H1 (cell line): ENCODE measurements at regions not wholly inside any gene's neighbourhood (a gene's known extent, or its start where the extent isn't known, plus 50 kb on each side); places are given as distances from the start of the nearest gene placed in this dataset.

Source experiments
- CTCF ChIA-PET: fragments of 300-600 bp; sonication (Branson Sonifier 250); formaldehyde crosslinking; loops from one replicate; lab custom pipeline; 2021; ENCODE audit not compliant: partially characterized antibody; lab: Charles Lee
- POLR2A ChIA-PET: fragments of 300-600 bp; sonication (Branson Sonifier 250); formaldehyde crosslinking; loops from one replicate; lab custom pipeline; 2021; ENCODE audit warnings: inconsistent platforms; ENCODE audit not compliant: partially characterized antibody; lab: Charles Lee
- DNase-seq, 2 experiments: peaks; one replicate each; pipeline versions ENCODE4 v3.0.0 to v3.0.0-alpha.2; 2010 to 2022; ENCODE audit warnings: low spot score in 2 of 2, low read depth in 1 of 2, mixed read lengths in 1 of 2
- FAIRE-seq: peaks from 2 replicates; lab custom pipeline; 2011; peaks lifted over from hg19 to GRCh38; lab: Jason Lieb, UNC
- H2AFZ ChIP-seq: 2 replicates; pipeline ENCODE4 v1.8.1; 2012; ENCODE audit warnings: low read length, inconsistent platforms
- H2AK5ac ChIP-seq: 2 replicates; pipeline ENCODE4 v1.6.1; 2013; ENCODE audit warnings: low read depth, low read length
- H2BK120ac ChIP-seq: replicated peaks from 2 replicates; pipeline ENCODE3; 2013; ENCODE audit warnings: low read depth, low read length, inconsistent platforms
- H2BK12ac ChIP-seq: 2 replicates; pipeline ENCODE4 v1.6.1; 2013; ENCODE audit warnings: low read depth, low read length
- H2BK15ac ChIP-seq: 2 replicates; pipeline ENCODE4 v1.6.1; 2013; ENCODE audit warnings: low read length
- H2BK20ac ChIP-seq: 2 replicates; pipeline ENCODE4 v1.6.1; 2013; ENCODE audit warnings: low read length
- H2BK5ac ChIP-seq: 2 replicates; pipeline ENCODE4 v1.6.1; 2013; ENCODE audit warnings: low read depth, low read length
- H3K14ac ChIP-seq: 2 replicates; pipeline ENCODE4 v1.6.1; 2013; ENCODE audit warnings: inconsistent platforms; ENCODE audit not compliant: insufficient read length
- H3K18ac ChIP-seq: 2 replicates; pipeline ENCODE4 v1.6.1; 2013; ENCODE audit warnings: low read length; ENCODE audit errors: extremely low read depth
- H3K23ac ChIP-seq: 2 replicates; pipeline ENCODE4 v1.6.1; 2013; ENCODE audit warnings: inconsistent platforms; ENCODE audit not compliant: insufficient read length
- H3K23me2 ChIP-seq: 2 replicates; pipeline ENCODE4 v1.6.1; 2013; ENCODE audit warnings: low read depth, low read length
- H3K27ac ChIP-seq: 2 replicates; pipeline ENCODE4 v1.6.1; 2011; ENCODE audit warnings: low read depth, low read length, inconsistent platforms
- H3K27me3 ChIP-seq, 4 experiments: replicated peaks in 1 of 4; 1 replicate in 1 of 4; 2 replicates in 3 of 4; pipeline versions ENCODE4 v1.6.1 to v1.8.1; 2011 to 2013; ENCODE audit warnings: low read length in 3 of 4, mild to moderate bottlenecking in 3 of 4, inconsistent platforms in 2 of 4, mixed read lengths in 2 of 4, moderate library complexity in 1 of 4; ENCODE audit not compliant: control insufficient read depth in 3 of 4, insufficient read depth in 3 of 4; ENCODE audit errors: extremely low read depth in 1 of 4
- H3K36me3 ChIP-seq, 4 experiments: 2 replicates each; pipeline versions ENCODE4 v1.6.1 to v1.8.1; 2011 to 2013; ENCODE audit warnings: mild to moderate bottlenecking in 4 of 4, low read length in 3 of 4, moderate library complexity in 2 of 4, control low read depth in 1 of 4, inconsistent platforms in 1 of 4; ENCODE audit not compliant: insufficient read depth in 4 of 4, control insufficient read depth in 2 of 4
- H3K4ac ChIP-seq: replicated peaks from 2 replicates; pipeline ENCODE3; 2013; ENCODE audit warnings: low read length, low read depth, mixed read lengths, inconsistent platforms; ENCODE audit not compliant: insufficient read length
- H3K4me1 ChIP-seq, 4 experiments: replicated peaks in 1 of 4; 1 replicate in 1 of 4; 2 replicates in 3 of 4; pipeline versions ENCODE4 v1.6.1 to v1.8.1; 2011 to 2013; ENCODE audit warnings: low read length in 3 of 4, inconsistent platforms in 2 of 4, mixed read lengths in 1 of 4; ENCODE audit not compliant: insufficient read depth in 4 of 4, control insufficient read depth in 3 of 4
- H3K4me2 ChIP-seq, 2 experiments: 2 replicates each; pipeline versions ENCODE4 v1.6.1 to v1.8.1; 2011 to 2013; ENCODE audit warnings: low read depth in 2 of 2, low read length in 2 of 2, control low read depth in 1 of 2, inconsistent platforms in 1 of 2, mild to moderate bottlenecking in 1 of 2; ENCODE audit not compliant: insufficient read depth in 1 of 2
- H3K4me3 ChIP-seq, 4 experiments: fragments of 200-600, 300-600 bp in 1 of 4; sonication (generic), shearing (Covaris generic), sonication (Bioruptor Twin) in 1 of 4; 2 replicates each; pipeline versions ENCODE4 v1.5.1 to v1.8.1; 2011 to 2016; ENCODE audit warnings: low read length in 4 of 4, low read depth in 3 of 4, control low read depth in 2 of 4, inconsistent platforms in 2 of 4, mild to moderate bottlenecking in 2 of 4, mixed read lengths in 1 of 4, moderate library complexity in 1 of 4; ENCODE audit not compliant: insufficient read depth in 2 of 4; ENCODE audit errors: extremely low read depth in 1 of 4
- H3K56ac ChIP-seq: replicated peaks from 2 replicates; pipeline ENCODE3; 2013; ENCODE audit warnings: low read depth, mild to moderate bottlenecking, mixed read lengths, low read length, inconsistent platforms; ENCODE audit not compliant: insufficient read length
- H3K79me1 ChIP-seq: 2 replicates; pipeline ENCODE4 v1.6.1; 2013; ENCODE audit warnings: low read depth, low read length, control low read depth
- H3K79me2 ChIP-seq, 2 experiments: 2 replicates each; pipeline versions ENCODE4 v1.6.1 to v1.8.1; 2012 to 2013; ENCODE audit warnings: low read length in 2 of 2, mild to moderate bottlenecking in 2 of 2, inconsistent platforms in 1 of 2; ENCODE audit not compliant: insufficient read depth in 2 of 2, control insufficient read depth in 1 of 2
- H3K9ac ChIP-seq, 4 experiments: replicated peaks in 1 of 4; 1 replicate in 1 of 4; 2 replicates in 3 of 4; pipeline versions ENCODE4 v1.6.1 to v1.8.1; 2011 to 2013; ENCODE audit warnings: low read depth in 3 of 4, low read length in 3 of 4, control low read depth in 2 of 4, mild to moderate bottlenecking in 2 of 4, moderate library complexity in 2 of 4, inconsistent platforms in 1 of 4; ENCODE audit errors: extremely low read depth in 1 of 4
- H3K9me3 ChIP-seq, 2 experiments: 2 replicates each; pipeline versions ENCODE4 v1.6.1 to v1.8.1; 2012 to 2013; ENCODE audit warnings: mild to moderate bottlenecking in 2 of 2, moderate library complexity in 2 of 2, control low read depth in 1 of 2, inconsistent platforms in 1 of 2, low read depth in 1 of 2, low read length in 1 of 2, mixed read lengths in 1 of 2; ENCODE audit not compliant: insufficient read depth in 2 of 2
- H4K20me1 ChIP-seq, 2 experiments: replicated peaks in 1 of 2; 2 replicates each; pipeline versions ENCODE3 to v1.8.1; 2011 to 2013; ENCODE audit warnings: inconsistent platforms in 2 of 2, low read length in 2 of 2, mild to moderate bottlenecking in 1 of 2; ENCODE audit not compliant: insufficient read depth in 2 of 2, control insufficient read depth in 1 of 2
- H4K5ac ChIP-seq: 2 replicates; pipeline ENCODE4 v1.6.1; 2013; ENCODE audit warnings: low read length, low read depth, mixed read lengths, inconsistent platforms; ENCODE audit not compliant: insufficient read length
- H4K8ac ChIP-seq: 2 replicates; pipeline ENCODE4 v1.8.0; 2013; ENCODE audit warnings: mild to moderate bottlenecking, moderate library complexity, low read length, inconsistent platforms; ENCODE audit not compliant: insufficient read depth; ENCODE audit errors: extremely low read depth
- H4K91ac ChIP-seq: replicated peaks from 2 replicates; pipeline ENCODE3; 2013; ENCODE audit warnings: low read length, mixed read lengths, inconsistent platforms; ENCODE audit not compliant: insufficient read length
- CREB1 ChIP-seq: IDR thresholded peaks from 2 replicates; pipeline ENCODE4 v1.6.1; 2012; ENCODE audit warnings: inconsistent platforms
- GTF2F1 ChIP-seq: IDR thresholded peaks from 2 replicates; pipeline ENCODE4 v1.6.1; 2012; ENCODE audit warnings: low read depth, low read length, improper control_type of control experiment, borderline replicate concordance
- MAFK ChIP-seq: IDR thresholded peaks from 2 replicates; pipeline ENCODE4 v1.6.1; 2012; ENCODE audit warnings: low read depth, mild to moderate bottlenecking, improper control_type of control experiment, low read length
- PHF8 ChIP-seq: fragments of 200-600 bp; sonication (generic); conservative IDR thresholded peaks from 2 replicates; pipeline ENCODE4 v1.7.1; 2012; ENCODE audit warnings: low read depth, mild to moderate bottlenecking, inconsistent platforms, low read length, moderate library complexity
- POLR2AphosphoS5 ChIP-seq: IDR thresholded peaks from 2 replicates; pipeline ENCODE4 v1.6.1; 2011; ENCODE audit warnings: low read depth, low read length
- RXRA ChIP-seq: IDR thresholded peaks from 2 replicates; pipeline ENCODE4 v1.6.1; 2011; ENCODE audit warnings: low read depth, mild to moderate bottlenecking, low read length, moderate library complexity; ENCODE audit not compliant: insufficient read depth
- SIN3A ChIP-seq, 2 experiments: IDR thresholded peaks in 1 of 2; conservative IDR thresholded peaks in 1 of 2; 2 replicates each; pipeline ENCODE4 v1.6.1; 2011 to 2012; ENCODE audit warnings: low read length in 2 of 2, improper control_type of control experiment in 1 of 2, low read depth in 1 of 2, mild to moderate bottlenecking in 1 of 2
- SRF ChIP-seq: IDR thresholded peaks from 2 replicates; pipeline ENCODE4 v1.6.1; 2011; ENCODE audit warnings: mild to moderate bottlenecking, low read depth, low read length, moderate library complexity
- SUZ12 ChIP-seq: fragments of 200-600 bp; sonication (generic); IDR thresholded peaks from 2 replicates; pipeline ENCODE4 v1.6.1; 2012; ENCODE audit warnings: mild to moderate bottlenecking, inconsistent platforms, low read length, moderate library complexity, mixed read lengths
- TAF1 ChIP-seq: IDR thresholded peaks from 2 replicates; pipeline ENCODE4 v1.6.1; 2011; ENCODE audit warnings: mild to moderate bottlenecking, low read depth, low read length
- TAF7 ChIP-seq: optimal IDR thresholded peaks from 2 replicates; pipeline ENCODE3; 2011; ENCODE audit warnings: low read depth, mild to moderate bottlenecking, inconsistent platforms, low read length, moderate library complexity, borderline replicate concordance
- ZNF274 ChIP-seq: IDR thresholded peaks from 2 replicates; pipeline ENCODE4 v1.7.0; 2012; ENCODE audit warnings: low read length, borderline replicate concordance; ENCODE audit errors: extremely low read depth
- WGBS, 2 experiments: shearing (Covaris generic) in 1 of 2; methylation state at CpG; one replicate each; pipeline versions ENCODE4 v1.1.6 to v1.1.7; 2013 to 2015; ENCODE audit warnings: low lambda C conversion rate in 2 of 2, mixed read lengths in 2 of 2, inconsistent platforms in 1 of 2, low coverage in 1 of 2, missing lambda C conversion rate in 1 of 2; ENCODE audit not compliant: insufficient replicate concordance in 2 of 2, insufficient coverage in 1 of 2, insufficient read length in 1 of 2; ENCODE audit errors: extremely low coverage in 1 of 2, missing lambda C conversion rate in 1 of 2; 5-methylcytosine and 5-hydroxymethylcytosine counted together
- TF ChIP-seq, protein P1 (sequence below), 3 experiments: IDR thresholded peaks; 1 replicate in 2 of 3; 2 replicates in 1 of 3; pipeline versions ENCODE4 v1.5.1 to v1.6.1; 2011; ENCODE audit warnings: low read length in 3 of 3, mild to moderate bottlenecking in 3 of 3, inconsistent platforms in 2 of 3, low read depth in 1 of 3, moderate library complexity in 1 of 3; ENCODE audit not compliant: insufficient read depth in 1 of 3; ENCODE audit errors: control extremely low read depth in 1 of 3

DNA sequence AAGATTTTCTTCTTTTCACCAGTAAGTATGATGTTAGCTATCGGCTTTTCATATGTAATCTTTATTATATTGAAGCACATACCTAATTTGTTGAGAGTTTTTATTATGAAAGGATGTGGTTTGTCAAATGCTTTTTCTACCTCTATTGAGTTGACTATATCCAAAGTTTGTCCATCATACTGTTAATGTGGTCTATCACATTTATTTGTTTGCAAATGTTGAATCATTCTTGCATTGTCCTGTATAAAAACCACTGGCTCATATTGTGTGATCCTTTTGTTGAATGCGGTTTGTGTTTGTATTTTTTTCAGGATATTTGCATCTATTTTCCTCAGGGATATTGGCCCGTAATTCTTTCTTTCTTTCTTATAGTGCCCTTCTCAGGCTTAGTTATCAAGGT is 675.5 kb downstream of the NUP35 start:
- no peak overlapping the region for H2BK5ac ChIP-seq
- no peak overlapping the region for H3K18ac ChIP-seq
- H3K9ac ChIP-seq, result no peak overlapping the region
- no peak overlapping the region for H3K14ac ChIP-seq
- H3K79me2 ChIP-seq, result no peaks in the 10 kb centered on the region
- no peak overlapping the region for H2AFZ ChIP-seq
- no peak overlapping the region for H3K4me2 ChIP-seq
- H3K79me1 ChIP-seq, result no peaks in the 10 kb centered on the region
- no peak overlapping the region for H2BK20ac ChIP-seq
- no peak overlapping the region for H2BK12ac ChIP-seq
- H4K8ac ChIP-seq, result no peak overlapping the region
- no peak overlapping the region for H3K27ac ChIP-seq
- POLR2A ChIA-PET, result no interaction called here
- H3K9me3 ChIP-seq, result no peaks in the 10 kb centered on the region
- H3K4me3 ChIP-seq, result no peak overlapping the region
- no peaks in the 10 kb centered on the region for H3K27me3 ChIP-seq
- 94% methylated on average over 3 of the region's 3 CpGs; no CpG with 5 or more reads in 1 of the 2 experiments for WGBS, 2 experiments
- no peak overlapping the region for H2BK15ac ChIP-seq
- H3K4ac ChIP-seq, result no peak overlapping the region
- DNase-seq (no peak), FAIRE-seq (no peak)
- no peak overlapping the region for H3K56ac ChIP-seq
- no peaks in the 10 kb centered on the region for H4K20me1 ChIP-seq
- CTCF ChIA-PET, result no interaction called here
- H3K23ac ChIP-seq, result no peak overlapping the region
- H2AK5ac ChIP-seq, result no peak overlapping the region
- no peaks in the 10 kb centered on the region for H3K4me1 ChIP-seq
- no peaks in the 10 kb centered on the region for H3K36me3 ChIP-seq
- no peak overlapping the region for H2BK120ac ChIP-seq
- H4K91ac ChIP-seq, result no peak overlapping the region
- no peaks in the 10 kb centered on the region for H3K23me2 ChIP-seq
- no peak overlapping the region for H4K5ac ChIP-seq
- TF ChIP-seq ZNF274 (no peak), RXRA (no peak), POLR2AphosphoS5 (no peak), TAF1 (no peak), CREB1 (no peak), PHF8 (no peak), SUZ12 (no peak), TAF7 (no peak), SRF (no peak), SIN3A (conservative IDR thresholded peaks at IDR 0.05 in 1 of 2, IDR thresholded peaks at IDR 0.05 in 1 of 2; ENCODE audit: low read depth in 1 of 2, low read length in 2 of 2) (no peak), GTF2F1 (no peak), MAFK (no peak)
- TF ChIP-seq, protein P1, sequence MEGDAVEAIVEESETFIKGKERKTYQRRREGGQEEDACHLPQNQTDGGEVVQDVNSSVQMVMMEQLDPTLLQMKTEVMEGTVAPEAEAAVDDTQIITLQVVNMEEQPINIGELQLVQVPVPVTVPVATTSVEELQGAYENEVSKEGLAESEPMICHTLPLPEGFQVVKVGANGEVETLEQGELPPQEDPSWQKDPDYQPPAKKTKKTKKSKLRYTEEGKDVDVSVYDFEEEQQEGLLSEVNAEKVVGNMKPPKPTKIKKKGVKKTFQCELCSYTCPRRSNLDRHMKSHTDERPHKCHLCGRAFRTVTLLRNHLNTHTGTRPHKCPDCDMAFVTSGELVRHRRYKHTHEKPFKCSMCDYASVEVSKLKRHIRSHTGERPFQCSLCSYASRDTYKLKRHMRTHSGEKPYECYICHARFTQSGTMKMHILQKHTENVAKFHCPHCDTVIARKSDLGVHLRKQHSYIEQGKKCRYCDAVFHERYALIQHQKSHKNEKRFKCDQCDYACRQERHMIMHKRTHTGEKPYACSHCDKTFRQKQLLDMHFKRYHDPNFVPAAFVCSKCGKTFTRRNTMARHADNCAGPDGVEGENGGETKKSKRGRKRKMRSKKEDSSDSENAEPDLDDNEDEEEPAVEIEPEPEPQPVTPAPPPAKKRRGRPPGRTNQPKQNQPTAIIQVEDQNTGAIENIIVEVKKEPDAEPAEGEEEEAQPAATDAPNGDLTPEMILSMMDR (IDR thresholded peaks at IDR 0.05; ENCODE audit: control extremely low read depth in 1 of 3, insufficient read depth in 1 of 3, low read depth in 1 of 3, low read length in 3 of 3), result no peak
